Esophagus muscularis mucosa (tissue), 4 donors: ENCODE measurements at regions not wholly inside any gene's neighbourhood (a gene's known extent, or its start where the extent isn't known, plus 50 kb on each side); places are given as distances from the start of the nearest gene placed in this dataset.

Experiments used
- DNase-seq: peaks from one replicate; pipeline ENCODE4 v3.0.0-alpha.2; 2017; ENCODE audit errors: extremely low spot score
- H3K27ac ChIP-seq, 4 donors: fragments of 200-600 bp; sonication (generic); replicated peaks in 1 of 4; 1 replicate in 3 of 4; 2 replicates in 1 of 4; pipeline ENCODE4 v1.5.1; 2016 to 2019; ENCODE audit warnings: mild to moderate bottlenecking in 1 of 4
- H3K27me3 ChIP-seq, 4 donors: fragments of 200-600 bp; sonication (generic); one replicate each; pipeline versions ENCODE4 v1.5.1 to v1.6.0; 2016 to 2019
- H3K36me3 ChIP-seq, 4 donors: fragments of 200-600 bp; sonication (generic); one replicate each; pipeline ENCODE4 v1.5.1; 2016 to 2019
- H3K4me1 ChIP-seq, 4 donors: fragments of 200-600 bp; sonication (generic); one replicate each; pipeline ENCODE4 v1.5.1; 2016 to 2019
- H3K4me3 ChIP-seq, 4 donors: fragments of 200-600 bp; sonication (generic); 1 replicate in 2 of 4; 2 replicates in 2 of 4; pipeline ENCODE4 v1.5.1; 2016 to 2019; ENCODE audit warnings: mild to moderate bottlenecking in 4 of 4, moderate library complexity in 1 of 4
- H3K9me3 ChIP-seq, 4 donors: fragments of 200-600 bp; sonication (generic); 1 replicate in 3 of 4; 2 replicates in 1 of 4; pipeline ENCODE4 v1.5.1; 2016 to 2019
- EP300 ChIP-seq: sonication (generic); formaldehyde crosslinking; IDR thresholded peaks from one replicate; pipeline ENCODE4 v1.6.1; 2017; ENCODE audit warnings: antibody characterized with exemption
- POLR2A ChIP-seq: fragments of 450-650 bp; IDR thresholded peaks from one replicate; pipeline ENCODE4 v1.6.1; 2017; ENCODE audit warnings: antibody characterized with exemption, moderate library complexity, mild to moderate bottlenecking, low read depth
- POLR2AphosphoS5 ChIP-seq, 2 donors: sonication (generic); formaldehyde crosslinking; IDR thresholded peaks; one replicate each; pipeline ENCODE4 v1.6.1; 2017; ENCODE audit warnings: antibody characterized with exemption in 2 of 2
- WGBS: methylation state at CpG from one replicate; pipeline ENCODE4 v1.1.5; 2018; 5-methylcytosine and 5-hydroxymethylcytosine counted together
- intact Hi-C: fragments of 100-400 bp; cut with DNase I; formaldehyde crosslinking; loops from one replicate; pipeline ENCODE4 v1.15.1; 2023
- TF ChIP-seq, protein P1 (sequence below), 3 experiments: fragments of 200-600 bp in 2 of 3; fragments of 450-650 bp in 1 of 3; sonication (generic) in 2 of 3; IDR thresholded peaks; one replicate each; pipeline ENCODE4 v1.5.1; 2017 to 2019; ENCODE audit warnings: antibody characterized with exemption in 3 of 3, mild to moderate bottlenecking in 2 of 3, moderate library complexity in 1 of 3

GRCh38 chr14:53491256-53491883 is 338.2 kb upstream of the DDHD1 start:
- whole genome bisulfite sequencing, result 68% methylated on average over 3 of the region's 3 CpGs
- Histone ChIP-seq H3K4me3 (no peak overlapping the region), H3K9me3 (no peaks in the 10 kb centered on the region), H3K4me1 (peaks cover 0 to 5% (median 0%) of the 10 kb centered on the region in 4 donors), H3K27ac (no peak overlapping the region), H3K36me3 (no peaks in the 10 kb centered on the region), H3K27me3 (no peaks in the 10 kb centered on the region)
- intact Hi-C loops, result no loop called here
- DNase-seq, result no peak
- no peak for TF ChIP-seq POLR2A
- TF ChIP-seq, protein P1, sequence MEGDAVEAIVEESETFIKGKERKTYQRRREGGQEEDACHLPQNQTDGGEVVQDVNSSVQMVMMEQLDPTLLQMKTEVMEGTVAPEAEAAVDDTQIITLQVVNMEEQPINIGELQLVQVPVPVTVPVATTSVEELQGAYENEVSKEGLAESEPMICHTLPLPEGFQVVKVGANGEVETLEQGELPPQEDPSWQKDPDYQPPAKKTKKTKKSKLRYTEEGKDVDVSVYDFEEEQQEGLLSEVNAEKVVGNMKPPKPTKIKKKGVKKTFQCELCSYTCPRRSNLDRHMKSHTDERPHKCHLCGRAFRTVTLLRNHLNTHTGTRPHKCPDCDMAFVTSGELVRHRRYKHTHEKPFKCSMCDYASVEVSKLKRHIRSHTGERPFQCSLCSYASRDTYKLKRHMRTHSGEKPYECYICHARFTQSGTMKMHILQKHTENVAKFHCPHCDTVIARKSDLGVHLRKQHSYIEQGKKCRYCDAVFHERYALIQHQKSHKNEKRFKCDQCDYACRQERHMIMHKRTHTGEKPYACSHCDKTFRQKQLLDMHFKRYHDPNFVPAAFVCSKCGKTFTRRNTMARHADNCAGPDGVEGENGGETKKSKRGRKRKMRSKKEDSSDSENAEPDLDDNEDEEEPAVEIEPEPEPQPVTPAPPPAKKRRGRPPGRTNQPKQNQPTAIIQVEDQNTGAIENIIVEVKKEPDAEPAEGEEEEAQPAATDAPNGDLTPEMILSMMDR (IDR thresholded peaks at IDR 0.05), result no peak
- TF ChIP-seq EP300, result no peak

GRCh38 chr14:53478174-53478573 is 325.1 kb upstream of the DDHD1 start:
- peaks cover 0 to 3% (median 0%) of the 10 kb centered on the region in 4 donors for H3K4me1 ChIP-seq
- no peak overlapping the region for H3K27ac ChIP-seq
- no peaks in the 10 kb centered on the region for H3K36me3 ChIP-seq
- DNase-seq, result no peak
- peaks cover 0 to 7% (median 0%) of the 10 kb centered on the region in 4 donors for H3K9me3 ChIP-seq
- no peak overlapping the region for H3K4me3 ChIP-seq
- TF ChIP-seq POLR2AphosphoS5 (IDR thresholded peaks at IDR 0.05), result no peak
- no peak for TF ChIP-seq POLR2A
- TF ChIP-seq EP300, result no peak
- TF ChIP-seq, protein P1 (IDR thresholded peaks at IDR 0.05), result no peak
- H3K27me3 ChIP-seq, result no peaks in the 10 kb centered on the region
- intact Hi-C loops, result no loop called here
- 78% methylated on average over 1 of the region's 1 CpG for WGBS

DNA sequence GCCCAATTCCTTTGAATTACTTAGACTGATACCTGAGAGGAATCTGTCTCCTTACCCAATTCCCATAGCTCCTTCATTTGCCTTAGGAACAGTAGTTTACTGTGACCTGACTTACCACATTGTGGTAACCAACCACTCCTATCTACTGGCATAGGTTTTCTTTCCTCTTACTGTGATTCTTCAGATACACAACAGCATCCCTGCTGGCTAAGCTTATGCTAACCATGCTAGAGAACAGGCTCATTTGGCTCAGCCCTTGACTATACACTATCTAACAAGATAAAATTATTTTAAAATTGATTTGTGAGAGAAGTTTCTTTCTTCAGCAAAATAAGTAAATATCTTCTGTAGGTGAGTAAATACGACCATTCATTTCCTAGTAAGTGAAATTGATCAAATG is 320.4 kb upstream of the DDHD1 start:
- Histone ChIP-seq H3K27me3 (no peaks in the 10 kb centered on the region), H3K36me3 (no peaks in the 10 kb centered on the region), H3K27ac (no peak overlapping the region), H3K9me3 (no peaks in the 10 kb centered on the region), H3K4me1 (peaks cover 7 to 27% (median 23%) of the 10 kb centered on the region in 4 donors), H3K4me3 (no peak overlapping the region)
- DNase-seq, result no peak
- intact Hi-C loops, result no loop called here
- 90% methylated on average over 1 of the region's 1 CpG for WGBS
- TF ChIP-seq, protein P1 (IDR thresholded peaks at IDR 0.05), result no peak
- TF ChIP-seq POLR2AphosphoS5 (IDR thresholded peaks at IDR 0.05) (no peak), EP300 (no peak), POLR2A (no peak)

DNA sequence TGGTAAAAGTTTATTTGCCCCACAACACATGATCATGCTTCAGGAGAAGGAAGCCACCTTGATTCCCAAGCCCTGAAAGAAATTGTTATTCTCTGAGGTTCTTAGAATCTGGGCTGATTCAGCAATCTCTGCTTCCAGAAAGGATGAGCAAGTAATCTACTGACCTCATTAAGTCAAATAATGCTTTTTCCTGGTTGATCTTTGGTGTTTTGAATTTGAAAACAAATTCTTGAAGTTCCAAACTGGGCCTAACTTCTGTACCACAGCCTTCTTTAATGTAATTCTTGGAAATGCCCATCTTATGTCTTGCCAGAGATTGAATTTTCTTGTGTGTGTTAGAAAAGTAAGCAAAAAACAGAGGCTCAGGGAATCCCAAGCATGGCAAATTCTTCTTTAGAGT is 319.2 kb upstream of the DDHD1 start:
- DNase-seq, result no peak
- Histone ChIP-seq H3K4me1 (peaks cover 7 to 27% (median 23%) of the 10 kb centered on the region in 4 donors), H3K4me3 (no peak overlapping the region), H3K27me3 (no peaks in the 10 kb centered on the region), H3K36me3 (no peaks in the 10 kb centered on the region), H3K27ac (peak overlapping the region in 1 of 4 donors; percentile 25), H3K9me3 (no peaks in the 10 kb centered on the region)
- TF ChIP-seq POLR2AphosphoS5 (IDR thresholded peaks at IDR 0.05) (no peak), POLR2A (no peak), EP300 (no peak)
- TF ChIP-seq, protein P1 (IDR thresholded peaks at IDR 0.05), result no peak
- intact Hi-C loops, result no loop called here
